ENCODE measurements at regions not wholly inside any gene's neighbourhood (a gene's known extent, or its start where the extent isn't known, plus 50 kb on each side); places are given as distances from the start of the nearest gene placed in this dataset.

- Histone ChIP-seq H3K27me3 (ENCODE audit: control insufficient read depth, low read length) (no peaks in the 10 kb centered on the region), H4K20me1 (ENCODE audit: control insufficient read depth, insufficient read depth, low read depth, low read length) (no peaks in the 10 kb centered on the region), H3K9me3 (ENCODE audit: control insufficient read depth, insufficient read depth, low read length) (no peaks in the 10 kb centered on the region), H3K9me2 (replicated peaks; ENCODE audit: control insufficient read depth, low read length) (no peaks in the 10 kb centered on the region), H3K27ac (ENCODE audit: low read depth, low read length) (no peak overlapping the region), H3K4me3 (ENCODE audit: low read length) (no peak overlapping the region), H3F3A (ENCODE audit: control insufficient read depth, insufficient read depth) (no peaks in the 10 kb centered on the region), H3K79me2 (ENCODE audit: control insufficient read depth, low read length) (no peaks in the 10 kb centered on the region), H3K4me2 (ENCODE audit: low read length) (no peak overlapping the region), H3K4me1 (ENCODE audit: control insufficient read depth, low read length) (no peaks in the 10 kb centered on the region), H3K36me3 (ENCODE audit: control insufficient read depth, low read length) (no peaks in the 10 kb centered on the region)
- no peak for TF ChIP-seq CTCF (IDR thresholded peaks at IDR 0.05; ENCODE audit: low read depth, low read length, poor library complexity, severe bottlenecking)
- TF ChIP-seq EZH2phosphoT487 (IDR thresholded peaks at IDR 0.05; ENCODE audit: borderline replicate concordance, low read length): no peak
Measured at GRCh38 chr20:48267860-48268633, 482.8 kb upstream of the SULF2 start.

- H3K27me3 ChIP-seq (ENCODE audit: control insufficient read depth, low read length): no peaks in the 10 kb centered on the region; the same call in 1 of the 2 replicates
- H3K4me2 ChIP-seq (ENCODE audit: low read length): no peak overlapping the region
- H3K4me3 ChIP-seq (ENCODE audit: low read length): no peak overlapping the region
- no peaks in the 10 kb centered on the region for H3K9me2 ChIP-seq (replicated peaks; ENCODE audit: control insufficient read depth, low read length)
- H4K20me1 ChIP-seq (ENCODE audit: control insufficient read depth, insufficient read depth, low read depth, low read length): no peaks in the 10 kb centered on the region
- H3K36me3 ChIP-seq (ENCODE audit: control insufficient read depth, low read length): no peaks in the 10 kb centered on the region
- no peaks in the 10 kb centered on the region for H3K79me2 ChIP-seq (ENCODE audit: control insufficient read depth, low read length)
- H3F3A ChIP-seq (ENCODE audit: control insufficient read depth, insufficient read depth): no peaks in the 10 kb centered on the region
- no peaks in the 10 kb centered on the region for H3K4me1 ChIP-seq (ENCODE audit: control insufficient read depth, low read length)
- no peaks in the 10 kb centered on the region for H3K9me3 ChIP-seq (ENCODE audit: control insufficient read depth, insufficient read depth, low read length)
- H3K27ac ChIP-seq (ENCODE audit: low read depth, low read length): no peak overlapping the region
- TF ChIP-seq CTCF (IDR thresholded peaks at IDR 0.05; ENCODE audit: low read depth, low read length, poor library complexity, severe bottlenecking) (no peak), EZH2phosphoT487 (IDR thresholded peaks at IDR 0.05; ENCODE audit: borderline replicate concordance, low read length) (no peak)
Measured at GRCh38 chr20:48266571-48266970, 481.3 kb upstream of the SULF2 start.

GRCh38 chr20:48265791-48266190, 480.5 kb upstream of the SULF2 start:
- Histone ChIP-seq H3K9me2 (replicated peaks; ENCODE audit: control insufficient read depth, low read length) (no peaks in the 10 kb centered on the region), H3K4me1 (ENCODE audit: control insufficient read depth, low read length) (no peaks in the 10 kb centered on the region), H3K27ac (ENCODE audit: low read depth, low read length) (no peak overlapping the region), H3K4me2 (ENCODE audit: low read length) (no peak overlapping the region), H3K27me3 (ENCODE audit: control insufficient read depth, low read length) (no peaks in the 10 kb centered on the region; the same call in 1 of the 2 replicates), H3K36me3 (ENCODE audit: control insufficient read depth, low read length) (no peaks in the 10 kb centered on the region), H3K9me3 (ENCODE audit: control insufficient read depth, insufficient read depth, low read length) (no peaks in the 10 kb centered on the region), H4K20me1 (ENCODE audit: control insufficient read depth, insufficient read depth, low read depth, low read length) (no peaks in the 10 kb centered on the region), H3K4me3 (ENCODE audit: low read length) (no peak overlapping the region), H3K79me2 (ENCODE audit: control insufficient read depth, low read length) (no peaks in the 10 kb centered on the region), H3F3A (ENCODE audit: control insufficient read depth, insufficient read depth) (no peaks in the 10 kb centered on the region)
- TF ChIP-seq CTCF (IDR thresholded peaks at IDR 0.05; ENCODE audit: low read depth, low read length, poor library complexity, severe bottlenecking) (no peak), EZH2phosphoT487 (IDR thresholded peaks at IDR 0.05; ENCODE audit: borderline replicate concordance, low read length) (no peak)
